Posterior cingulate gyrus (tissue), 11 donors: ENCODE measurements at regions not wholly inside any gene's neighbourhood (a gene's known extent, or its start where the extent isn't known, plus 50 kb on each side); places are given as distances from the start of the nearest gene placed in this dataset.
"Not testable (repeated sequence)": the region's sequence is repeated elsewhere in the genome, so short reads cannot be mapped to it uniquely, and the experiment has no call there.

ENCODE experiments used
- DNase-seq, 10 donors: peaks; one replicate each; pipeline versions ENCODE4 v3.0.0 to v3.0.0-alpha.2; 2020 to 2021; ENCODE audit warnings: mixed read lengths in 3 of 10
- intact Hi-C: fragments of 100-400 bp; cut with DNase I; formaldehyde crosslinking; loops from one replicate; pipeline ENCODE4 v1.15.1; 2023

- no peak for DNase-seq
- intact Hi-C loops: no loop called here
These were observed 105.1 kb downstream of the MEX3B start for GRCh38 chr15:81940467-81941451.

GRCh38 chr15:81939604-81940440 lies 106.0 kb downstream of the MEX3B start:
- intact Hi-C loops: no loop called here
- no peak for DNase-seq

- intact Hi-C loops: no loop called here
- no peak for DNase-seq
These were observed 108.6 kb downstream of the MEX3B start for GRCh38 chr15:81937189-81937588.

DNA sequence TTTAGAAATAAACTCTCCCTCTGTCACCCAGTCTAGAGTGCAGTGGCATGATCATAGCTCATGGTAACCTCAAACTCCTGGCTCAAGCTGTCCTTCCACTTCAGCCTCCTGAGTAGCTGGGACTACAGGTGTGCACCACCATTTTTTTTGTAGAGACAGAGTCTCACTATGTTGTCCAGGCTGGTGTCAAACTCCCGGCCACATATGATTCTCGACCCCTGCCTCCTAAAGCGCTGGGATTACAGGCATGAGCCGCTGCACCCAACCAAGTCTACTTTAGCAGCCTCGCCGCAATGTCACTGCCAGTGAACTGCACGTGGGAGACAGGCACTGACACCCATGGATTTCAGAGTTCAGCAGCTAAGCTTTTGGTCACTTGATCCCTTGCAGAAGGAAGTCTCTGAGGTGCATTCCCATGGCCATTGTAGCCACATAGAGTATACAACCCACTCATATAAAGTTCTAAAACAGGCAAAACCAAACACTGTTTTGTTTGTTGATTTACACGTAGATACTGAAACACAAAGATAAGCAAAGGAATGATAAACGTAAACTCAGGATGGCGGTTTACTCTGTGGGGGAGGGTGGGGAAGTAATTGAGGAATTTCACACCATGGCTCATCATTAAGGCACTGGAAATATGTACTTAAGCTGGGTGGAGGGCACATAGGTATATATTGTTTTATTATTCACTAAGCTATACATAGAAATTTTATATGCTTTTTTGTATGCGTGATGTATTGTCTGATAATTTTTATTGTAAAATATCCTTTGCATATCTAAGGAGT lies 115.0 kb downstream of the MEX3B start:
- DNase-seq: no peak
- intact Hi-C loops: no loop called here

DNA sequence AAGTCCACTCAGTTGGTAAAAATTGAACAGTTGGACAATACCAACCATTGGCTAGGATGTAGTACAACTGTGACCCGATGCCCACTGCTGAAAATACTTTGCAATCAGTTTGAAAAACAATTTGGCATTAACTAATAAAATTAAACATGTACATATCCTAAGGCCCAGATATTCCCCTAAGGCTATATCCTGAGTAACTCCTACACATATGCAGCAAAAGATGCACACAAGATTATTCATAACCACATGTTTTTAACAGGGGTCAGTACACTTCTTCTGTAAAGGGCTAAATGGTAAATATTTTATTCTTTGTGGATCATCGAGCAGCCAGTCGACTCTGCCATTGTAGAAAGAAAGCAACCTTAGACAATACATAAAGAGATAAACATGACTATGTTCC lies 116.3 kb downstream of the MEX3B start:
- intact Hi-C loops: no loop called here
- DNase-seq: no peak

GRCh38 chr15:81926981-81927380 lies 118.8 kb downstream of the MEX3B start:
- intact Hi-C loops: no loop called here
- DNase-seq: no peak

DNA sequence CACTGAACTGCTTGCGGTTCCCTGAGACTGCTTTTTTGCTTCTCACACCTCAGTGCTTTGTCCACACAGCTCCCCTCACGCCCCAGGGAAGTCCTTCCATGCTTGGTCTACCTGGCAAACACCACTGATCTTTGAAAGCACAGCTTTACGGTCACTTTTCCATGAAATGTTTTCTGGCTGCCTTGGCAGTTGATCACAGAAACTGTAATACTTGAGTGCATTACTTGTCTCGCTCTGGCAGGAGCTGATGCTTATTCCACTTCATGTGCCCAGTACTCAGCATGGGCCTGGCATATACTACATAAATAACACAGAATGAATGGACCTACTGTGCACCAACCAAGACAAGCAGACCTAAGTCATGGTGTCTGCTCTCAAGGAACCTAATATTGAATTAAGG lies 121.1 kb downstream of the MEX3B start:
- no peak for DNase-seq
- intact Hi-C loops: no loop called here

DNA sequence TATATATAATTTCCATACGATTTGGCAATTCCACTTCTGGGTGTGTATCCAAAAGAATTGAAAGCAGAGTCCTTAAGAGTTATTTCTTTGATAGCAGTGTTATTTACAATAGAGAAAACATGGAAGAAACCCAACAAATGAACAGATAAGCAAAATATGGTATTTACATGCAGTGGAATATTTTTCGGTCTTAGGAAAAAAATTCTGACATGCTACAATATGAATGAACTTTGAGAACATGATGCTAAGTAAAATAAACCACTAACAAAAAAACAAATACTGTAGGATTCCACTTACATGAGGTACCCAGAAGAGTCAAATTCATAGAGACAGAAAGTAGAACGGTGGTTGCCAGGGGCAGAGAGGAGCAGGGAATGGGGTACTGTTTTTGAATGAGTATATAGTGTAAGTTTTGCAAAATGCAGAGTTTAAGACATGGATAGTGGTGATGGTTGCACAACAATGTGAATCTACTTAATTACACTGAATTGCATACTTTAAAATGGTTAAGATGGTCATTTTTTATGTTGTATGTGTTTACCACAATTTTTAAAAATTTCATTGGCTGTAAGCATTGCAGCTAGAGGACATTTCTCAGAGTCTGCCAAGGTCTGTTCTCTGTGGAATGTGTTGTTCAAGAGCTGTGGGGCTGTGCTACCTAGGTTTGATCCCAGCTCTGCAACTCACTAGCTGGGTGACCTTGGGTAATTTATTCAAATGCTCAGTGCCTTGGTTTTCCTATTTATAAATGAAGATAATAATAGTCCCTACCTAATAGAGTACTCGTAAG lies 122.1 kb downstream of the MEX3B start:
- intact Hi-C loops: no loop called here
- no peak for DNase-seq

- DNase-seq: no peak
These were observed 123.7 kb downstream of the MEX3B start for GRCh38 chr15:81922143-81922542.

DNA sequence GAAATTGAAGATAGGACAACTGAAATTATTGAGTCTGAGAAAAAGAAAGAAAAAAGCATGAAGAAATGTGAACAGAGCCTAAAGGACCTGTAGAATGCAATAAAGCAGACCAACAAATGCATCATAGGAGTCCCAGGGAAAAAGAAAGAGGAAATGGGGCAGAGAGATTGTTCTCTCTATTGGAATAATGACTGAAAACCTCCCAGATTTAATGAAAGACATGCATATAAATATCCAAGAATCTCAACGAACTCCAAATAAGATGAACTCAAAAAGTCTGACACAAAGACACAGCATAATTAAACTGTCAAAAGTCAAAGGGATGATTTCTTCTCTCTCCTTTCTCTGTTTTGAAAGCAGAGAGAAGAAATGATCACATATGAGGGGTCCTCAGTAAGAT lies 124.7 kb downstream of the MEX3B start:
- DNase-seq: no peak
- intact Hi-C loops: no loop called here

More at GRCh38 chr15:81922143-81922542, 123.7 kb downstream of the MEX3B start:
- intact Hi-C loops: no loop called here

GRCh38 chr15:81918767-81919166 lies 127.1 kb downstream of the MEX3B start:
- DNase-seq, intact Hi-C loops: not testable (repeated sequence)

- DNase-seq: no peak
- intact Hi-C loops: no loop called here
These were observed 129.4 kb downstream of the MEX3B start for GRCh38 chr15:81916451-81916850.

- no peak for DNase-seq
- intact Hi-C loops: no loop called here
These were observed 129.8 kb downstream of the MEX3B start for GRCh38 chr15:81915990-81916389.

DNA sequence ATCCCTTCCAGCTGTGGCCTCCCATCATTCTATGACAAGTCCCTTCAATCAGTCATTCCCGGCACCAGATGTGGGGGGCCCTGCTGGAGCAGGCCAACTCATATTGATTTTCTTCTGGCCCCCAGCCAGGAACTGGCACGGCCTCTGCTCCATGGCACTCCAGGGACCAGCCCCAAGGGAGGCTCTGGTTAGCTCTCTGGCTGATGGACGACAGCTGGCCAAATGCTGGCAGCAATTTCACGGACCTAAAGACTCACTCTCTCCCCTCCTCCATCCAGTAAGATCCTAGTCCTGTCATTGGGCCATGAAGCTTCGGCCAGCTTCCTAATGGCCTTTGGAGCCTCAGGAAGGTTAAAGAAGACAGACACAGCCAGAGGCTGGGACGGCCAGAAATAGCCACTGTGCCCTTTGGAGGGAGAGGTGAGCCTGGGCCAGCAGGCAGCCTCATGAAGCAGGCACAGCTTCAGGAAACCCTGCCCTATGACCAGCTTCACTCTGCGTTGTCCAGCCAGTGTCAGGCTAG lies 131.0 kb downstream of the MEX3B start:
- no peak for DNase-seq
- intact Hi-C loops: no loop called here

DNA sequence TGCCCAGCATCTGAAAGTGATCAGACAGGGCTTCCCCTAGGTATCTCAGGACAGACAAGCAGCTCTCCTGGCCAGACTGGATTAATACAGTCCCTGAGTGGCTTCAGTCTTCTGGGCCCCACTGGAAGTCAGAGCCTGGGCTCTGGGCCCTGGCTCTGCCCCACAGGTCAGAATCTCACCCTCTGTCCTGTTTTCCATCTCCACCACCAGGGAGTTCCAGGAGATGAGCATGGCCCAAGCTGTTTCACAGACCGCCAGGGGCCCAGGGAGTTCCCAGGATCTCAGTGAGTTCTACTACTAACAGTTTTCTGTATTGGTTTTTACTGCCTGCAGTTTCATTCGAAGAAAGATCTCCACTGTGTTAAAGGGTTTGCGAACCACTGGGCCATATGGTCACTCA lies 131.5 kb downstream of the MEX3B start:
- no peak for DNase-seq
- intact Hi-C loops: no loop called here

GRCh38 chr15:81911022-81911971 lies 134.5 kb downstream of the MEX3B start:
- DNase-seq: no peak
- intact Hi-C loops: no loop called here

DNA sequence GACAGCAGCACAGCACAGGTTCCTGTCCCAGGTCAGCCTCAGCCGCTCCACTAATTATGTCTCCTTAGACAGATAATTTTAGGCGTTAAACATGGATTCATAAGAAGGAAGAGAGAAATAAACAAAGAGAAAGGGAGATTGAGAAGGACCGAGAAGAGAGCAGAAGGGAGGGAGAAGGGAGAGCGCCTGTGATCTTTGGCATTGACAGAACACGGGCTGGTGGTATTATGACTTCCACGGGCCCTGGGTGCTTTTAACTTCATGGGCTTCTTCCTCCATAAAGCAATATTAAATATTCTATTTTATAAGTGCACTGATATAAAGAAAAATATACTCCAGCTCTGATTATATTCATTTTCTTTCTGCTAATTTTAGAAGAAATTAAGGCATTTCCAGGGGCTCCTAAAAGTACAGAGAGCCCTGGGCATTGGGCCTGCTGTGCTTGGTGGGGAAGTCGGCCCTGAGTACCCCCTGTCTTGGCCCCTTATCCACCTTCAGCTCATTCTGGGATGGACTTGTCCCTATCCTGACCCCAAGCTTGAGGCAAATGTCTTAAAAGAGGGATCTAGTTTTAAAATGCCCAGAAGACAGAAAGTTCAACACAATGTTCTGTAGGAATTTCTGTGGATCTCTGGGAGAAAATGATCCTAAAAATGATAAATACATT lies 135.3 kb downstream of the MEX3B start:
- intact Hi-C loops: no loop called here
- DNase-seq: no peak

- DNase-seq: peak in 1 of 10 donors; percentile 64
- intact Hi-C loops: no loop called here
These were observed 136.8 kb downstream of the MEX3B start for GRCh38 chr15:81909011-81909358.
